Lung microvascular endothelial cell (primary cell): ENCODE measurements at regions not wholly inside any gene's neighbourhood (a gene's known extent, or its start where the extent isn't known, plus 50 kb on each side); places are given as distances from the start of the nearest gene placed in this dataset.
A peak's percentile ranks its signal among the peaks of the same experiment; 100 is the strongest.

Source experiments
- DNase-seq, 2 donors: peaks; one replicate each; pipeline versions ENCODE4 v3.0.0 to v3.0.0-alpha.2; 2010; ENCODE audit warnings: low read depth in 2 of 2

DNA sequence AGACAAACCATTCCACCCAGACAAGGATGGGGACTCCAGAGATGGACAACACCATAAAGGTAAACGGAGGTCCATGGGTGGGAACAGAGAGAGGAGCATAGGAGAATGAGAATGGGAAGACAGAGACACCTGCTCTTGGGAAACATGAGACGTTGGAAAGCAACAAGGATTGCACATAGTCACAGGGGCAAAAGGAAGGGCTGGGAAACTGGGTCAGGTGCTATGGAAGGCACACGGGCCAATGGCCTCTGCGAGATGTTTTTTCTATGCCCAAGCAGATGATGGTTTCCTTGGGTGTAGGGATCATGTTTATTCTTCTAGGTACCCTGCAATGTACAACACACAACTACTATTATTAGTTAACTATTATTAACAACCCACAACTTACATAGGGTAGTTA is 143.6 kb upstream of the AGAP1 start:
- no peak for DNase-seq

DNA sequence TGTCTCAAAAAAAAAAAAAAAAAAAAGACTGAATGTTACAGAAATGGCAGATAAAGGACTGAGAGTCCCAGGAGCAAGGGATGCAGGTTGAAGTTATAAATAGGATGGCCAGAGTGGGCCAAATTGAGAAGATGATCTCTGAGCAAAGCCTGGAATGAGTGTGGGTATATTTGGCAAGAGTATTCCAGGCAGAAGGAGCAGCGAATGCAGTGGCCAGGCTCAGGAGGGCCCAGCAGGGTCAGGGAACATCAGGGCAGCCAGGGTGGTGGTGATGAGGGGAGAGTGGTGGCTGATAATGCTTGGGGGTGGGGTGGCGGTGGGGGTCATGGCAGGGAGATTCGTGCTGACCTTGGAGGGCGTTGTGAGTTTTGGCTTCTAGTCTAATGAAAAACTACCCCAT is 141.3 kb upstream of the AGAP1 start:
- DNase-seq: no peak

DNA sequence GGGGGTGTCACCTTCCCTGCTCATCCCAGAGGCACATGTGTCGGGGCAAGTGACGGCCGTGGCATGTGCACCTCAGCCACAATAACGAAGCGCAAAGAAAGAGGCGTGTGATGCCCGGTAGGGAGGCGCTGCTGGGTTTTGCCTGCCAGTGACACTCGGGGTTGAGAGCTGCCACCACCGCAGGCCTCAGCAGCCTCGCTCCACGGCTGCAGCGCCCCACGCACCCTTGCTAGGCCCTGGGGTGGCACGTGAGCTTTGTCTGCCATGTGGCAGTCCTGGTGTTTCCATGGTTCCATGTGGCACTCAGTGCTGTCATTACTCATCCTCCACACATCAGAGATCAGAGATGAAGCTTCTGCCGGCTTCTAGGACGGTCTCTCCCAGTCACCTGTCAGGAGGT is 136.0 kb upstream of the AGAP1 start:
- no peak for DNase-seq

DNA sequence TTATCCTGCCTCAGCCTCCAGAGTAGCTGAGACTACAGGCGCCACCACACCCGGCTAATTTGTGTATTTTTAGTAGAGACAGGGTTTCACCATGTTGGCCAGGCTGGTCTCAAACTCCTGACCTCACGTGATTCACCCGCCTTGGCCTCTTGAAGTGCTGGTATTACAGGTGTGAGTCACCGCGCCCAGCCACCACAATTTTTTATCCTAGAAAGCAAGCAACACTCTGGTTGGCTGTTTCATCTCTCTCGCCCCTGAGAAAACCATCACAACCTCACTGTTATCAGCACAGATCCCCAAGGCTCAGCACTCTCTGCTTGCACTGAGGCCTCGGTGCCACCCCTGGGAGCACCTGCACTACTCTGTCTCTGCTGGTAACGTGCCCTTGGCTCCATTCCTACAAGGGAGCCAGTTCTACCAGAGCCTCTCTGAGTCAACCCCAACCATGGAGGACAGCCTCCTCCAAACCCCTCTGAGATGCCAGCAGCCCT is 134.8 kb upstream of the AGAP1 start:
- DNase-seq: no peak

DNA sequence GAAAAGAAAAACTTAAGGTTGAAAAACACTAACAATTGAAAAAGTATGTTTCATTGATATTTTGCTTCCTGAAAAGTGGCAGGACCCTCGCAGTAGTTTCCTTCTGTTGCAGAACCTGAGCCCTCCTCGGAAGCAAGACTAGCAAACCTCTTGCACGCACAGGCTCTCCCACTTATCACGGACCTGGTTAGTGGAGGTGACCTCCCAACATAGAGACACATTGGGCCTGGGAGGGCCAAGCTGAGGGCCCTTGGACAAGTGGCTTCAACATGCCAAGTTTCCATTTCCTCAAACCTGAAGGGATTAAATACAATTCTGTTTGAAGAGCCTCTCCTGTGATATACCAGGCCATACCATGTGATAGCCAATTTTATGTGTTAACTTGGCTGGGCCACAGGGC is 133.4 kb upstream of the AGAP1 start:
- DNase-seq: no peak

DNA sequence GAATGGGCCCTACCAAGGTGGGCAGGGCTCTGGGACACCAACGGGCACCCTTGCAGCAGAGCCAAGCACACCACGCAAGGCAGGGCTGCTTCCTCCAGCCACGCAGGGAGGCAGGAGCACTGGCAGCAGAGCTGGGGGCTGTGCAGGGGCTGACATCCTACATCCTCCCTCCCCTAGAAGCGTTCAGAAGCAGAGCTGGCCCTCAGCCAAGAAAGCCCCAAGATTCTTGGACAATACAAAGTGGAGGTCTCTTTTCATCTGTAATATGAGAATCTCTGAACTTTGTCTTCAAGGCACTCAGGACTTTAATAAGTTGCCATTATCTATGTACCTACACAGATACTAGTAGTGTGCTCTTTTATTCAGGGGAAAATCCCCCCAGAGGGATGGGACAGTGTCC is 128.1 kb upstream of the AGAP1 start:
- DNase-seq: no peak

DNA sequence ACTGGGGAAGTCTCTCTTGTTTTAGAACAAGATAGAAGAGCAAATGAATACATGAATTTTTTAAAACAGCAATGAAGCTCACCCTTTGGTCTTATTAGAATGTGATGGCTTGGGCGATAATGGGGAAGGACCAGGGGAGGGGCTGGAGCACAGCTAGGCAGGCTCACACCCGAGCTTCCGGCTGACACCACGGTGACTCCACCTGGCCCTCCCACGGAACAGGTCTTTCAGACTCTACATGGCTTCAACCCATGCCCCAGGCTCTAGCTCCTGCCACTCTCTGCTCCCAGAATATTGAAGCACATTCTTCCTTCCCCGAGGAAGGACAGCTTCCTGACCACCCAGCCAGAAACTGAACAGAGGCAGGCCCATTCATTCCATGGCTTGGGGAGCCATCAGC is 127.5 kb upstream of the AGAP1 start:
- DNase-seq: no peak

DNA sequence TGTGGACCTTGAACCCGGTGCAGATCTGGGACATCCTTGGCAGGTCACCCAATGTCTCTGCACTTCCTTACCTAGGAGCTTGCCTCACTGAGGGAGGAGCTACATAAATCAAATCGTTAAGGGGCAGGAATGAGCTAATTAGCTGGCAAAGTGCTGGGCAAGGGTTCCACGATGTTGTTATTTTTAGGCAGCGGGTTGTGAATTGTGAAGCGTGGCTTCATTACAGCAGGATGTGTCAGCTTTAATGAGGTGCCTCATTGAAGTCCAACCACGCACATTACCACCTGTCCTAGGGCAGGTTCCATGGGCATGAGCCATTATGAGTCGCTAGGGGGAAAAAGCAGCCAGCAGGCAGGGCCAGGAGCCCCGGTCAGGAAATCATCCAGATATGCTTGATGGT is 127.0 kb upstream of the AGAP1 start:
- no peak for DNase-seq

DNA sequence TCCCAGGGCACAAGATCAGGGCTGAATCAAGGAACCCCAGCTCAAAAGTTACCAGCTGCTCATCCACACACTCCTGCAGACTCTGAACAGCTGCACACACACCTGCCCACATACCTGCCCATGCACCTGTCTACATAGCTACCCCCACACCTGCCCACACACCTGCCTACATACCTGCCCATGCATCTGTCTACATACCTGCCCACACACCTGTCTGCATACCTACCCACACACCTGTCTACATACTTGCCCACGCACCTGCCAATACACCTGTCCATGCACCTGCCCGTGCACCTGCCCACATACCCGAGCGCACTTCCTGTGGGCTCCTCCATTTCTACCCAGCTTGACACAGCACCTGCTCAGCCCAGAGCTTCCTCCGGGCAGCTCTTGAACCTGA is 122.8 kb upstream of the AGAP1 start:
- no peak for DNase-seq

DNA sequence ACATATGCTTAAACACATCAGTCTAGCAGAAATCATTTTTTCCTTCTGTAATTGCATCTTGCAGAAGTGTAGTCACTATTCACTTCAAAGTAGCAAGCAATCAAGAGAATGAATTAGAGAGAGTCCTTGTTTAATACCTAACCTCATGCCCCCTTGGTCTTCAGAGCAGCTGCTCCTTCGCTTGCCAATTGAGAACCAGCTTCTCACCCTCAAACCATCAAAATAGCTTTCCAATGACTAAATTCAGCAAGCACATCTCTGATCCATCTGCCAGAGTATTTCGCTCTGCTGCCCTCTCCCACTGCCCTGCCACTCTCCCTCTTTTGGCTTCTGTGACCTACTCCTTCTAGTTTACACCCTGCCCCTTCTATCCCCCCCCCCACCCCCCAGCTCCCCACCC is 120.7 kb upstream of the AGAP1 start:
- no peak for DNase-seq

DNA sequence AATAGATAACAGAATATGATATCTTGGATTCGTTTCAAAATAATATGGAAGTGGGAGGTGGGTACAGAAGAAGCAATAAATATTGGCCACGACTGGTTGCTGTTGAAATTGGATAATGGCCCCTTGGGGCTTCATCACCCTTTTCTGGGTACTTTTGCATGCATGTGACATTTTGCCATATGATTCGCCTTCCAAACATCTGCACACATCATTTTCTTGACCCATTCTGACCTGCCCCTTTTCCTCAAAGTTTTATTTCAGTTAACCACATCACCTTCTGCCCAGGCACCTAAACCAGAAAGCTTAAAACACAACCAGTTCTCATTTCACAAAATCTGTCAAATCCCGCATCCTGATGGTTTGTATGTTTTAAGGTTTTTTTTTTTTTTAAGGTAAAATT is 116.7 kb upstream of the AGAP1 start:
- no peak for DNase-seq

DNA sequence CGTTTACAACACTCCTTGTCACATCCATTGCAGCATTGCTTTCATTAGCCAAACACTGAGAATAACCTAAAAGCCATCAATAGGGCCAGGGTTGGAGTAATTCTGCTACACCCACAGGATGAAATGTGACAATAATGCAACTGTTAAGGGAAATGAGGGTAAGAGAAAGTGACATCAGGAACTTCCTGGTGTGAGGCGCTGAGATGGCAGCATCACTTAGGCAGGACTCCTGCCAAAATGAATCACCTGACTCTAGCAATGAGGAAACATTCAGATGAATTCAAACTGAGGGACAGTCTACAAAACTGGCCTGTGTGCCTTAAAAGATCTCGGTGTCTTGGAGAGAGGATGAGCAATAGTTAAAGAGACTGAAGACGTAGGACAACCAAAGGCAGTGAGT is 115.6 kb upstream of the AGAP1 start:
- DNase-seq: peak in 1 of 2 donors; percentile 63

DNA sequence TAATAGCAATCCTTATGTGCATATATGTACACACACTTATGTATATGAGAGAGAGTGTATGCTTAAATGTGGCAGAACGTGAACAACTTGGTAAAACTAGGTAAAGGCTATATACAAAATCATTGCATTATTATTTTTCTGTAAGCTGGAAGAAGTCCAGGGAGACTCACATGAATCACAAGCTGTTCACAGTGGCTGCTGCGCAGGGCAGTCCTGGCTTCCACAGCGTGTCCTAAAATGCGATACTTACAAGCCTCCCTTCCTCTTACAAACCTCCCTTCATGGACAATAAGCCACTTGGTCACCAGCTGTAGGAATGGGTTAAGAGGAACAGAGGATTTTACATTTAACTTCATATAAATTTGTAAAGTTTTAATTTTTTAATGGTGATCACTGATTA is 114.9 kb upstream of the AGAP1 start:
- DNase-seq: peak in 1 of 2 donors; percentile 1

DNA sequence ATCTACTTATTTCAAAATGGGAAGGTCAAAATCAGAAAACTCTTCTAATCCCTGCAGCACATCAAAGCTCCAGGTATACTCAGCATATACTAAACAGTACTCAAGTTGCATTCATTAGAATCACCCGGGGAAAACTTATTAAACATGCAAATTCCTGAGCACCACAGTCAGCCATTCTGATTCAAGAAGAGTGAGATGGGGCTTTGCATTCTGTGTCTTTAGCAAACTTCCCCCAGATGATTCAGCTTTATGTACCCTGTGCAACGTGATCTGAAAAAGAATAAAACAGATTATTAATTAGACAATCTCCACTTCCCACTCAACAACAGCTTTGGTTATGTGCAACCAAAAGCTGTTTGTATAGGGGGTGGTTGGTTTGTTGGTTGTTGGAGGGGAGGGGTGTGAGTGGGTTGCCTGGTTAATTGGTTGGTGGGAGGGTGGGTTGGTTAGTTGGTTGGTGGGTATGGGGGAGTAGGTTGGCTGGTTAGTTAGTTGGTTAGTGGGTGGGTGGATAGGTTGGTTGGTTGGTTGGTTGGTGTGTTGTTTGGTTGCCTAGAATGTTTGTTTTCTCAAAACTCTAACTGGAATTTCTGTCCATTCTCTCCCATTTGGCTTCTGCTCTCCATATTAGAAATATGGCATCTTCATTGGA is 112.5 kb upstream of the AGAP1 start:
- DNase-seq: no peak

DNA sequence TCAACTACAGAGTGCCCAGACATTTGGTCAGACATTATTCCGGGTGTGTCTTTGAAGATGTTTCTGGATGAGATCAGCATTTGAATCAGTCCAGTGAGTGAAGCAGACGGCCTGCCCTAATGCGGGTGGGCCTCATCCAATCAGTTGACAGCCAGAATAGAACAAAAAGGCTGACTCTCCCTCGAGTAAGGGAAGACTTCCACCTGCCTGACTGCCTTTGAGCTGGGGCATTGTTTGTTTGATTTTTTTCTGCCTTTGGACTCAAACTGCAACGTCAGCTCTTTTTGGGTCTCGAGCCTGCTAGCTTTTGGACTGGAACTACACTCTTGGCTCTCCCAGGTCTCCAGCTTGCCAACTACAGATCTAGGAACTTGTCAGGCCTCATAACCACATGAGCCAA is 111.7 kb upstream of the AGAP1 start:
- DNase-seq: no peak

DNA sequence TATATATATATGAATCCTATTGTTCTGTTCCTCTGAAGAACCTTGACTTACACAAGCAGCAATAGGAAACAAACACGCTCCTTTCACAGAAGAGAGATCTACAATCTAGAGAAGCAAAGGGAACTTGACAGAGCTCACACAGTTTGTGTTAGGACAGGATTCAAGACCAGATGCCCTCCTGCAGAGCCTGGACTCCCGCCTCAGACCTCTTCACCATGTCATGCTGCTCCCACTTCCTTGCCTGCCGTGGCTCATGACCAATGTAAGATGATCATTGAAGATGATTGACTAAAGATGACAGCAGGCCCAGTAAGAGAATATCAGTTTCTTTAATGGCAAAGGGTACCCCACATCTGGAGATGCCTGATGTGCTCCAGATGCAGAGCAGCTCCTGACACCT is 111.2 kb upstream of the AGAP1 start:
- no peak for DNase-seq

DNA sequence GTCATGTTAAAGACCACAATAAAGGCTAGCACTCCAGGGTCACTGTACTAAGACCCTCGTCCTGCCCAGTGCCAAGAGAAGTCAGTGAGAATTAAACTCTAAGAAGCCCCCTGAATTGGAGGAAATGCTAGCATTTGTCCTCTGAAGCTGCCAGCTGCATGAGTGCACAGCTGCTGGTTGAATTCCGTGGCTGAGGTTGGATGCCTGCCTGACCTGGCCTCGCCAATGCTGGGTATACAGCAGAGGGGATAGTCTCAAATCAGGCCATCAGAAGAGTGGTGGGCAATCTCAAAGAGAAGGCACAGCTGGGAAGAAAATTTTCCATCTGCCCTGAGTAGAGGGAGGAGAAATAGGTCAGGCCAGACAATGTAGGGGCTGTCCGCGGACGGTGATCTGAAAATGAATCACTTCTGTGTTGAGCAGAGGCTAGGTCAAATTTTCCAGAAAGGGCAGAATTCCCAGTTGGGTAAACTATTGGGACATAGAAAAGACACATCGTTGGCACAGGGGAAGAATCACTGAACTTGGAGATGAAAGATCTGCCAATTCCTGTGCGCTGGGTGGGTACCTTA is 110.5 kb upstream of the AGAP1 start:
- no peak for DNase-seq

DNA sequence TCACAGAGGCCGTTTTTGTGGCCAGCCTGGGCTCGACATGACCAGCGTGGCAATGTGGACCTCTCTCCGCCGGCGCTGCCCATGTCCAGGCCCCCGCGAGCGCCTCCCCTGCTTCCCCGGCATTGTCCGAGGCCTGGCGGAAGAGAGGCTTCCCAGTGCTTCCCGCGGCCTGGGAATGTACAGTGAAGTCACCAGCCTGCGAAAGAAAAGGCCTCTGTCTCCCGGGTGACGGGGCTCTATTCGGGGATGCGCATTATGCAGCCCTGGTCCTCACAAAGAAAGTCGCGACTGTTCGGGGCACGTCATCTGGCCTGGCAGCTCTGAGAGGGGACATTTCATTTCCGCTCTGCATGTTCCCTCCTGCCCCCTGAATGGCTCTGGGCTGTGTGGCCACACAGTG is 109.2 kb upstream of the AGAP1 start:
- no peak for DNase-seq

DNA sequence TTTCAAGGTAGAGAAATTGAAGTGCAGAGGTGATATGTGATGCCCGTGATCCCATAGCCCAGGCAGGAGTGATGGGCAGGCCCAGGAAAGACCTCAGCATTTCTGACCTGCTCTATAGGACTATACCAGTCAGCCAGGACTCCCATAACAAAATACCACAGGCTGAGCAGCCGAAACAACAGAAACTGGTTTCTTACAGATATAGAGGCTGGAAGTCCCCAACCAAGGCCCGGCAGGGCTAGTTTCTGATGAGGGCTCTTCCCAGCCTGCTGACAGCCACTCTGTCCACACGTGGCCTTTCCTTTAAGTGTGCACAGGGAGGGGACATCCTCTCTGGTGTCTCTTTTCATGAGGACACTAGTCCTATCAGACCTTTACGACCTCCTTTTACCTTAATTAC is 104.2 kb upstream of the AGAP1 start:
- DNase-seq: no peak

DNA sequence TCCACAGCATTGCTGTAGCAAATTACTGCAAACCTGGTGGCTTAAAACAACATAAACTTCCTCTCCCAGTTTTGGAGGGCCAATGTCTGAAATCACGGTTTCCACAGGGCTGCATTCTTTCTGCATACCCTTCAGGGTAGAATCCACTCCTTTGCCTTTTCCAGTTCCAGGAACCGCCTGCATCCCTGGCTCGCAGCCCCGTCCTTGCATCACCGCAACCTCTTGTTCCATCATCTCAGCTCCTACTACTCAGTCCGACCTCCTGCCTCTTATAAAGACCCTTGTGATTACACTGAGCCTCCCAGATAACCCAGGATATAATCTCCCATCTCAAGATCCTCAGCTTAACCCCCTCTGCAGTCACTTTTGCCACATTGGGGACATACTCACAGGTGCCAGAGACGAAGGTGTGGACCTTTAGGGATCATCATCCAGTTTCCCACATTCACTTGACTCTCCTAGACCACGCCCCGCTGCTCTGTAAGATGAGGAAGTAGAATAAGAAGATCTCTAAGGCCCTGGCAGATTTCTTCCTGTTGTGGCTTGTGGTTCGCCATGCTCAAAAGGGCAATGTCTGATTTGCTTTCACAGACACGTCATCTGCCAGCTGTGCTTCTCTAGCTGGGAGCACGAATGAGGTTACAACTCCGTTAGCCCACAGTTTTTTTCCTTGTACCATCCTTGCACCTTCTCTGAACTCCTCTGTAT is 103.6 kb upstream of the AGAP1 start:
- peak in 1 of 2 donors; percentile 4 for DNase-seq

DNA sequence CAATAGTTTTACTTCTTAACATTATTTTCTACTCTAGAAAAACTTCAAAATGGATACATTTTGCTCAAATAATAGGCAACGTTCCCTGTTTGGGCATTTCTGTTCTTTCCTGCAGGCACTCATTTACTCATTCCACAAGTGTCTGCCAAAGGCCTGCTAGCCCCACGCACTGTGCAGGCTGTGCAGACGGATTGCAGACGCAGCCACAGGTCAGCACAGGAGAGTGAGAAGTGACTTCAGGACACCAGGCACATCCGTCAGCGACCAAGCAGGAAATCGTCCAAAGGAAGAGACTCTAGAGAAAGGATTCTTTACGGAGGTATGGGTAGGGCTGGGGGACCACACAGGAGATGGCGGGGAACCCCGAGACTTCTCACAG is 103.0 kb upstream of the AGAP1 start:
- no peak for DNase-seq

DNA sequence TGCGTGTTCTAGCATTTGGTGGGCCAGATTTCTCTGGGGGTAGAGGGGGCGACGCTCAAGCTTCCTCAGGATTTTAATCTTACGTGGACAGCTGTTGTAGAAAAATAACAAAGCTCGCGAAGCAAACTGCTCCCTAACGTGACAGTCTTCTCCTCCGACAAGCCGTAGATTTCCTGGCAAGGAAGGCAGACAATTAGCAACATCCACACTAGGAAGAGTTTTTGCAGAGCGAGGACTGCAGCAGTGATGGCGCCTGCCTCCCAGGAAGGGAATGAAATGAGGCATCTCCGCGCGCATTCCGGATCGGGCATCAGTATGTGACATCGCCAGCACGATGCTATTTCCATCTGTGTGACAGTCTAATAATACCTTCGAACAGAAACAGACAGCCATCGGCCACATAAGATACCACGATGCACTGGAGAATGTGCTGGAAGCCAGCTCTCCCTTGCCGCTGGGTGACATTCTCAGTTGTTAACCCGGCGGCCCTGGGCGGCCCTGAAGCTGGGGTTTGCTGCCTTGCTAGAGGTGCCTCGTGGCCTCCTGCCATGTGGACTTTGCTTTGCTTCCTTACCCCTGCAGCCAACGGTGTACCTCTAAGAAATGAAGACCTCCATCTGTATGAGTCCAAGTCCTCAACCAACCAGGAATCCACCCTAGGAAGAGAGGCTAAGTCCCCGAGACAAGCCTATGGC is 101.8 kb upstream of the AGAP1 start:
- no peak for DNase-seq
